ENCODE measurements at regions not wholly inside any gene's neighbourhood (a gene's known extent, or its start where the extent isn't known, plus 50 kb on each side); places are given as distances from the start of the nearest gene placed in this dataset.

GRCh38 chr4:34066126-34066525 lies 2178.2 kb downstream of the ARAP2 start:
- H3K27ac ChIP-seq: no peak overlapping the region
- TF ChIP-seq ZFX (IDR thresholded peaks at IDR 0.05; ENCODE audit: borderline replicate concordance) (no peak), CTCF (IDR thresholded peaks at IDR 0.05) (no peak)

- no peak for TF ChIP-seq ZFX (IDR thresholded peaks at IDR 0.05; ENCODE audit: borderline replicate concordance)
- TF ChIP-seq CTCF (IDR thresholded peaks at IDR 0.05): no peak
- H3K27ac ChIP-seq: no peak overlapping the region
Measured at GRCh38 chr4:34091451-34091850, 2152.9 kb downstream of the ARAP2 start.

GRCh38 chr4:34094114-34094513 lies 2150.2 kb downstream of the ARAP2 start:
- TF ChIP-seq CTCF (IDR thresholded peaks at IDR 0.05): no peak
- no peak for TF ChIP-seq ZFX (IDR thresholded peaks at IDR 0.05; ENCODE audit: borderline replicate concordance)
- H3K27ac ChIP-seq: no peak overlapping the region

GRCh38 chr4:34105311-34105710 lies 2139.0 kb downstream of the ARAP2 start:
- no peak for TF ChIP-seq CTCF (IDR thresholded peaks at IDR 0.05)
- no peak overlapping the region for H3K27ac ChIP-seq

GRCh38 chr4:34108391-34108790 lies 2135.9 kb downstream of the ARAP2 start:
- no peak for TF ChIP-seq CTCF (IDR thresholded peaks at IDR 0.05)
- TF ChIP-seq ZFX (IDR thresholded peaks at IDR 0.05; ENCODE audit: borderline replicate concordance): no peak
- no peak overlapping the region for H3K27ac ChIP-seq

- no peak for TF ChIP-seq ZFX (IDR thresholded peaks at IDR 0.05; ENCODE audit: borderline replicate concordance)
- TF ChIP-seq CTCF (IDR thresholded peaks at IDR 0.05): no peak
- H3K27ac ChIP-seq: no peak overlapping the region
Measured at GRCh38 chr4:34112573-34112972, 2131.7 kb downstream of the ARAP2 start.

GRCh38 chr4:34138385-34138784 lies 2105.9 kb downstream of the ARAP2 start:
- TF ChIP-seq CTCF (IDR thresholded peaks at IDR 0.05) (no peak), ZFX (IDR thresholded peaks at IDR 0.05; ENCODE audit: borderline replicate concordance) (no peak)
- H3K27ac ChIP-seq: no peak overlapping the region

Measured in 22Rv1 (cell line).